A673 (cell line): ENCODE measurements at regions not wholly inside any gene's neighbourhood (a gene's known extent, or its start where the extent isn't known, plus 50 kb on each side); places are given as distances from the start of the nearest gene placed in this dataset.

ENCODE experiments used
- EZH2 ChIP-seq: fragments of 200-600 bp; sonication (generic); IDR thresholded peaks from 2 replicates; pipeline ENCODE4 v1.6.1; 2017; ENCODE audit warnings: borderline replicate concordance, low read depth, mild to moderate bottlenecking, mixed read lengths, antibody characterized with exemption, low read length; ENCODE audit not compliant: poor library complexity, severe bottlenecking
- TF ChIP-seq, protein P1 (sequence below): fragments of 300-800, 200-600 bp; sonication (generic); conservative IDR thresholded peaks from 2 replicates; pipeline ENCODE4 v1.5.1; 2017; ENCODE audit warnings: low read depth, mild to moderate bottlenecking, antibody characterized with exemption, low read length, moderate library complexity, mixed read lengths

DNA sequence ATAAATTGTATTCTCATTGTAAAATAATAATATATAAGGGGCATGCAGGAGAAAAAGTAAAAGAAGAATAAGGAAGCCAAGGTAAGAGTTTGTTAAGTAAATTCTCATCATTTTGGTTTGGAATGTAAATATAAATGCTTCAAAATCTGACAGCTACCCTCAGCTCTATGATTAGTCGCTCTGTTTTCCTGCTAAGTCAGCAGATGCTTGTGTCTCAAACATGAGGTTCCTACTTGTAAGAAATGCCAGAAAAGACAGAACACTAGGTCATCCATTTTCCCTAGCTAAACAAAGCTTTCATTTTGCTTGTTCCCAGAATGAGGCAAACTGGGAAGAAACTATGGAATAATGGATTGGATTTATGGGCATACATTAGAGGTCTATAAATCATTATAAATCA lies 293.1 kb downstream of the DMRTA1 start:
- TF ChIP-seq, protein P1, sequence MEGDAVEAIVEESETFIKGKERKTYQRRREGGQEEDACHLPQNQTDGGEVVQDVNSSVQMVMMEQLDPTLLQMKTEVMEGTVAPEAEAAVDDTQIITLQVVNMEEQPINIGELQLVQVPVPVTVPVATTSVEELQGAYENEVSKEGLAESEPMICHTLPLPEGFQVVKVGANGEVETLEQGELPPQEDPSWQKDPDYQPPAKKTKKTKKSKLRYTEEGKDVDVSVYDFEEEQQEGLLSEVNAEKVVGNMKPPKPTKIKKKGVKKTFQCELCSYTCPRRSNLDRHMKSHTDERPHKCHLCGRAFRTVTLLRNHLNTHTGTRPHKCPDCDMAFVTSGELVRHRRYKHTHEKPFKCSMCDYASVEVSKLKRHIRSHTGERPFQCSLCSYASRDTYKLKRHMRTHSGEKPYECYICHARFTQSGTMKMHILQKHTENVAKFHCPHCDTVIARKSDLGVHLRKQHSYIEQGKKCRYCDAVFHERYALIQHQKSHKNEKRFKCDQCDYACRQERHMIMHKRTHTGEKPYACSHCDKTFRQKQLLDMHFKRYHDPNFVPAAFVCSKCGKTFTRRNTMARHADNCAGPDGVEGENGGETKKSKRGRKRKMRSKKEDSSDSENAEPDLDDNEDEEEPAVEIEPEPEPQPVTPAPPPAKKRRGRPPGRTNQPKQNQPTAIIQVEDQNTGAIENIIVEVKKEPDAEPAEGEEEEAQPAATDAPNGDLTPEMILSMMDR = no peak
- TF ChIP-seq EZH2 = no peak
